WTC11 (cell line): ENCODE measurements at regions not wholly inside any gene's neighbourhood (a gene's known extent, or its start where the extent isn't known, plus 50 kb on each side); places are given as distances from the start of the nearest gene placed in this dataset.

ENCODE experiments used
- ATAC-seq: fragments of 200-7000 bp; cut with Tn5 transposase; 2 replicates; pipeline ENCODE4 v1.10.0; 2021; ENCODE audit warnings: mild to moderate bottlenecking, moderate library complexity
- CTCF ChIA-PET: fragments of 300-600 bp; sonication (Branson Sonifier 250); formaldehyde crosslinking; loops from one replicate; lab custom pipeline; 2021; ENCODE audit warnings: antibody characterized with exemption; lab: Charles Lee
- POLR2A ChIA-PET: fragments of 350-600 bp; sonication (Branson Sonifier 250); formaldehyde crosslinking; loops from one replicate; lab custom pipeline; 2021; ENCODE audit warnings: antibody characterized with exemption; lab: Charles Lee
- DNase-seq: peaks from one replicate; pipeline ENCODE4 v3.0.0; 2021; ENCODE audit warnings: low spot score
- H3K27ac Mint-ChIP-seq: 2 replicates; pipeline ENCODE4 v1.8.0; 2021; ENCODE audit warnings: mixed read lengths
- H3K27me3 Mint-ChIP-seq: 2 replicates; pipeline ENCODE4 v1.8.0; 2021; ENCODE audit warnings: low read depth, mild to moderate bottlenecking, moderate library complexity, mixed read lengths
- H3K36me3 Mint-ChIP-seq: 2 replicates; pipeline ENCODE4 v1.8.0; 2021; ENCODE audit warnings: mixed read lengths
- H3K4me1 Mint-ChIP-seq: 2 replicates; pipeline ENCODE4 v1.8.0; 2022; ENCODE audit warnings: mixed read lengths
- H3K4me3 Mint-ChIP-seq: 2 replicates; pipeline ENCODE4 v1.8.0; 2021; ENCODE audit warnings: mild to moderate bottlenecking, moderate library complexity, mixed read lengths
- H3K9me3 Mint-ChIP-seq: 2 replicates; pipeline ENCODE4 v1.8.0; 2021; ENCODE audit warnings: mixed read lengths
- CREM ChIP-seq: sonication (generic); formaldehyde crosslinking; IDR thresholded peaks from 2 replicates; pipeline ENCODE4 v1.8.1; 2022; ENCODE audit warnings: mild to moderate bottlenecking, missing genetic modification reagents, moderate library complexity
- EMX1 ChIP-seq: fragments of 250-450 bp; sonication (Bioruptor Pico); IDR thresholded peaks from 2 replicates; pipeline ENCODE4 v1.8.0; 2021; ENCODE audit warnings: mild to moderate bottlenecking
- ETV6 ChIP-seq: sonication (generic); formaldehyde crosslinking; IDR thresholded peaks from 2 replicates; pipeline ENCODE4 v1.8.1; 2022; ENCODE audit warnings: mild to moderate bottlenecking, missing genetic modification reagents
- FOXP1 ChIP-seq: sonication (generic); formaldehyde crosslinking; IDR thresholded peaks from 2 replicates; pipeline ENCODE4 v1.8.0; 2022; ENCODE audit warnings: missing genetic modification reagents, mild to moderate bottlenecking, moderate library complexity, borderline replicate concordance
- GABPB1 ChIP-seq: sonication (generic); formaldehyde crosslinking; IDR thresholded peaks from 2 replicates; pipeline ENCODE4 v1.8.1; 2023; ENCODE audit warnings: mild to moderate bottlenecking, missing genetic modification reagents
- GRHL2 ChIP-seq: fragments of 250-450 bp; sonication (Bioruptor Pico); IDR thresholded peaks from 2 replicates; pipeline ENCODE4 v1.8.0; 2022; ENCODE audit warnings: mild to moderate bottlenecking, moderate library complexity; ENCODE audit not compliant: insufficient replicate concordance, severe bottlenecking
- HMGA2 ChIP-seq: fragments of 250-450 bp; sonication (Bioruptor Pico); IDR thresholded peaks from 2 replicates; pipeline ENCODE4 v1.4.0; 2021; ENCODE audit warnings: mild to moderate bottlenecking, moderate library complexity
- JAZF1 ChIP-seq: fragments of 250-450 bp; sonication (Bioruptor Pico); IDR thresholded peaks from 2 replicates; pipeline ENCODE4 v1.9.0; 2021; ENCODE audit warnings: moderate library complexity, mild to moderate bottlenecking, inconsistent platforms
- MYBL2 ChIP-seq: sonication (generic); formaldehyde crosslinking; IDR thresholded peaks from 2 replicates; pipeline ENCODE4 v1.8.1; 2023; ENCODE audit warnings: mild to moderate bottlenecking, moderate library complexity, missing genetic modification reagents
- NFATC4 ChIP-seq: fragments of 250-450 bp; sonication (Bioruptor Pico); IDR thresholded peaks from 2 replicates; pipeline ENCODE4 v1.9.0; 2021; ENCODE audit warnings: mild to moderate bottlenecking
- NR3C1 ChIP-seq: sonication (generic); formaldehyde crosslinking; conservative IDR thresholded peaks from 2 replicates; pipeline ENCODE4 v1.8.1; 2023; ENCODE audit warnings: low read depth, mild to moderate bottlenecking, missing genetic modification reagents
- TEAD1 ChIP-seq: sonication (generic); formaldehyde crosslinking; IDR thresholded peaks from 2 replicates; pipeline ENCODE4 v1.8.0; 2022; ENCODE audit warnings: mild to moderate bottlenecking, missing genetic modification reagents
- TP53 ChIP-seq: sonication (generic); formaldehyde crosslinking; IDR thresholded peaks from 2 replicates; pipeline ENCODE4 v1.8.1; 2023; ENCODE audit warnings: mild to moderate bottlenecking, missing genetic modification reagents
- ZNF219 ChIP-seq: sonication (generic); formaldehyde crosslinking; IDR thresholded peaks from 2 replicates; pipeline ENCODE4 v1.8.0; 2023; ENCODE audit warnings: missing genetic modification reagents, mild to moderate bottlenecking, borderline replicate concordance
- ZNF416 ChIP-seq: fragments of 250-450 bp; sonication (Bioruptor Pico); IDR thresholded peaks from 2 replicates; pipeline ENCODE4 v1.9.0; 2021; ENCODE audit warnings: mild to moderate bottlenecking, inconsistent platforms
- ZNF671 ChIP-seq: fragments of 250-450 bp; sonication (Bioruptor Pico); IDR thresholded peaks from 2 replicates; pipeline ENCODE4 v1.8.0; 2021; ENCODE audit warnings: mild to moderate bottlenecking
- TF ChIP-seq, protein P1 (sequence below): sonication (generic); formaldehyde crosslinking; IDR thresholded peaks from 2 replicates; pipeline ENCODE4 v1.8.0; 2022; ENCODE audit warnings: mild to moderate bottlenecking, missing genetic modification reagents
- TF ChIP-seq, protein P2 (sequence below): sonication (generic); formaldehyde crosslinking; IDR thresholded peaks from 2 replicates; pipeline ENCODE4 v1.8.1; 2023; ENCODE audit warnings: mild to moderate bottlenecking, missing genetic modification reagents, borderline replicate concordance
- TF ChIP-seq, protein P3 (sequence below): fragments of 250-450 bp; sonication (Bioruptor Pico); IDR thresholded peaks from 2 replicates; pipeline ENCODE4 v1.8.0; 2021; ENCODE audit warnings: mild to moderate bottlenecking
- TF ChIP-seq, protein P4 (sequence below): sonication (generic); formaldehyde crosslinking; conservative IDR thresholded peaks from 2 replicates; pipeline ENCODE4 v1.8.1; 2022; ENCODE audit warnings: mild to moderate bottlenecking, missing genetic modification reagents
- TF ChIP-seq, protein P5 (sequence below): fragments of 250-450 bp; sonication (Bioruptor Pico); IDR thresholded peaks from 2 replicates; pipeline ENCODE4 v1.9.0; 2021; ENCODE audit warnings: mild to moderate bottlenecking
- TF ChIP-seq, protein P6 (sequence below): sonication (generic); formaldehyde crosslinking; IDR thresholded peaks from 2 replicates; pipeline ENCODE4 v1.8.1; 2023; ENCODE audit warnings: mild to moderate bottlenecking, missing genetic modification reagents
- TF ChIP-seq, protein P7 (sequence below): sonication (generic); formaldehyde crosslinking; IDR thresholded peaks from 2 replicates; pipeline ENCODE4 v1.8.0; 2022; ENCODE audit warnings: mild to moderate bottlenecking, missing genetic modification reagents
- TF ChIP-seq, protein P8 (sequence below): sonication (generic); formaldehyde crosslinking; IDR thresholded peaks from 2 replicates; pipeline ENCODE4 v1.8.1; 2022; ENCODE audit warnings: mild to moderate bottlenecking, moderate library complexity, missing genetic modification reagents

DNA sequence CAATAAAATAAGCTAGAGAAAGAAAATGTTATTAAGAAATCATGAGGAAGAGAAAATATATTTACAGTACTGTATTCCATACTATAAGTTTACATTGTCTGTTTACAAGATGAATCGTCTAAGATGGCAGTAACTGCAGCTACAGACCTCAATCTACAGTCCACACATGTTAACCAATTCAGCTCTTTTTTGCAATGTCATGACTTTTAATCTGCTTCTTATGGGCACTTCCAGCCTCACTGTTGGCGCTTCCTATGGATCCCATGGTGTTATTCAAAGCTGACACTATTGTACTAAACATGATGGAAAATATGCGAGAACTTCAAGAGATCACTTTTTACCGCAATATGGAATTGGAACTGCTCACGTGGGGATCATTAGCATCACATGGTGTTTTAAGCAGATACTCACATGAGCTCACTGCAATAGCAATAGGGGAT is 451.5 kb upstream of the CITED2 start (continued):
- TF ChIP-seq, protein P1, sequence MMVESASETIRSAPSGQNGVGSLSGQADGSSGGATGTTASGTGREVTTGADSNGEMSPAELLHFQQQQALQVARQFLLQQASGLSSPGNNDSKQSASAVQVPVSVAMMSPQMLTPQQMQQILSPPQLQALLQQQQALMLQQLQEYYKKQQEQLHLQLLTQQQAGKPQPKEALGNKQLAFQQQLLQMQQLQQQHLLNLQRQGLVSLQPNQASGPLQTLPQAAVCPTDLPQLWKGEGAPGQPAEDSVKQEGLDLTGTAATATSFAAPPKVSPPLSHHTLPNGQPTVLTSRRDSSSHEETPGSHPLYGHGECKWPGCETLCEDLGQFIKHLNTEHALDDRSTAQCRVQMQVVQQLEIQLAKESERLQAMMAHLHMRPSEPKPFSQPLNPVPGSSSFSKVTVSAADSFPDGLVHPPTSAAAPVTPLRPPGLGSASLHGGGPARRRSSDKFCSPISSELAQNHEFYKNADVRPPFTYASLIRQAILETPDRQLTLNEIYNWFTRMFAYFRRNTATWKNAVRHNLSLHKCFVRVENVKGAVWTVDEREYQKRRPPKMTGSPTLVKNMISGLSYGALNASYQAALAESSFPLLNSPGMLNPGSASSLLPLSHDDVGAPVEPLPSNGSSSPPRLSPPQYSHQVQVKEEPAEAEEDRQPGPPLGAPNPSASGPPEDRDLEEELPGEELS (CRISPR knock-in tag) = no peak
- TF ChIP-seq ZNF219 (CRISPR knock-in tag) = no peak
- no peak for TF ChIP-seq GABPB1 (CRISPR knock-in tag)
- TF ChIP-seq, protein P2, sequence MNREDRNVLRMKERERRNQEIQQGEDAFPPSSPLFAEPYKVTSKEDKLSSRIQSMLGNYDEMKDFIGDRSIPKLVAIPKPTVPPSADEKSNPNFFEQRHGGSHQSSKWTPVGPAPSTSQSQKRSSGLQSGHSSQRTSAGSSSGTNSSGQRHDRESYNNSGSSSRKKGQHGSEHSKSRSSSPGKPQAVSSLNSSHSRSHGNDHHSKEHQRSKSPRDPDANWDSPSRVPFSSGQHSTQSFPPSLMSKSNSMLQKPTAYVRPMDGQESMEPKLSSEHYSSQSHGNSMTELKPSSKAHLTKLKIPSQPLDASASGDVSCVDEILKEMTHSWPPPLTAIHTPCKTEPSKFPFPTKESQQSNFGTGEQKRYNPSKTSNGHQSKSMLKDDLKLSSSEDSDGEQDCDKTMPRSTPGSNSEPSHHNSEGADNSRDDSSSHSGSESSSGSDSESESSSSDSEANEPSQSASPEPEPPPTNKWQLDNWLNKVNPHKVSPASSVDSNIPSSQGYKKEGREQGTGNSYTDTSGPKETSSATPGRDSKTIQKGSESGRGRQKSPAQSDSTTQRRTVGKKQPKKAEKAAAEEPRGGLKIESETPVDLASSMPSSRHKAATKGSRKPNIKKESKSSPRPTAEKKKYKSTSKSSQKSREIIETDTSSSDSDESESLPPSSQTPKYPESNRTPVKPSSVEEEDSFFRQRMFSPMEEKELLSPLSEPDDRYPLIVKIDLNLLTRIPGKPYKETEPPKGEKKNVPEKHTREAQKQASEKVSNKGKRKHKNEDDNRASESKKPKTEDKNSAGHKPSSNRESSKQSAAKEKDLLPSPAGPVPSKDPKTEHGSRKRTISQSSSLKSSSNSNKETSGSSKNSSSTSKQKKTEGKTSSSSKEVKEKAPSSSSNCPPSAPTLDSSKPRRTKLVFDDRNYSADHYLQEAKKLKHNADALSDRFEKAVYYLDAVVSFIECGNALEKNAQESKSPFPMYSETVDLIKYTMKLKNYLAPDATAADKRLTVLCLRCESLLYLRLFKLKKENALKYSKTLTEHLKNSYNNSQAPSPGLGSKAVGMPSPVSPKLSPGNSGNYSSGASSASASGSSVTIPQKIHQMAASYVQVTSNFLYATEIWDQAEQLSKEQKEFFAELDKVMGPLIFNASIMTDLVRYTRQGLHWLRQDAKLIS (CRISPR knock-in tag) = no peak
- TF ChIP-seq NFATC4 = no peak
- TF ChIP-seq, protein P3, sequence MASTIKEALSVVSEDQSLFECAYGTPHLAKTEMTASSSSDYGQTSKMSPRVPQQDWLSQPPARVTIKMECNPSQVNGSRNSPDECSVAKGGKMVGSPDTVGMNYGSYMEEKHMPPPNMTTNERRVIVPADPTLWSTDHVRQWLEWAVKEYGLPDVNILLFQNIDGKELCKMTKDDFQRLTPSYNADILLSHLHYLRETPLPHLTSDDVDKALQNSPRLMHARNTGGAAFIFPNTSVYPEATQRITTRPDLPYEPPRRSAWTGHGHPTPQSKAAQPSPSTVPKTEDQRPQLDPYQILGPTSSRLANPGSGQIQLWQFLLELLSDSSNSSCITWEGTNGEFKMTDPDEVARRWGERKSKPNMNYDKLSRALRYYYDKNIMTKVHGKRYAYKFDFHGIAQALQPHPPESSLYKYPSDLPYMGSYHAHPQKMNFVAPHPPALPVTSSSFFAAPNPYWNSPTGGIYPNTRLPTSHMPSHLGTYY = no peak
- TF ChIP-seq, protein P4, sequence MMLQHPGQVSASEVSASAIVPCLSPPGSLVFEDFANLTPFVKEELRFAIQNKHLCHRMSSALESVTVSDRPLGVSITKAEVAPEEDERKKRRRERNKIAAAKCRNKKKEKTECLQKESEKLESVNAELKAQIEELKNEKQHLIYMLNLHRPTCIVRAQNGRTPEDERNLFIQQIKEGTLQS = no peak
- TF ChIP-seq JAZF1 (CRISPR knock-in tag) = no peak
- TF ChIP-seq GRHL2 (CRISPR knock-in tag) = no peak
- no peak for TF ChIP-seq MYBL2 (CRISPR knock-in tag)
- TF ChIP-seq, protein P5, sequence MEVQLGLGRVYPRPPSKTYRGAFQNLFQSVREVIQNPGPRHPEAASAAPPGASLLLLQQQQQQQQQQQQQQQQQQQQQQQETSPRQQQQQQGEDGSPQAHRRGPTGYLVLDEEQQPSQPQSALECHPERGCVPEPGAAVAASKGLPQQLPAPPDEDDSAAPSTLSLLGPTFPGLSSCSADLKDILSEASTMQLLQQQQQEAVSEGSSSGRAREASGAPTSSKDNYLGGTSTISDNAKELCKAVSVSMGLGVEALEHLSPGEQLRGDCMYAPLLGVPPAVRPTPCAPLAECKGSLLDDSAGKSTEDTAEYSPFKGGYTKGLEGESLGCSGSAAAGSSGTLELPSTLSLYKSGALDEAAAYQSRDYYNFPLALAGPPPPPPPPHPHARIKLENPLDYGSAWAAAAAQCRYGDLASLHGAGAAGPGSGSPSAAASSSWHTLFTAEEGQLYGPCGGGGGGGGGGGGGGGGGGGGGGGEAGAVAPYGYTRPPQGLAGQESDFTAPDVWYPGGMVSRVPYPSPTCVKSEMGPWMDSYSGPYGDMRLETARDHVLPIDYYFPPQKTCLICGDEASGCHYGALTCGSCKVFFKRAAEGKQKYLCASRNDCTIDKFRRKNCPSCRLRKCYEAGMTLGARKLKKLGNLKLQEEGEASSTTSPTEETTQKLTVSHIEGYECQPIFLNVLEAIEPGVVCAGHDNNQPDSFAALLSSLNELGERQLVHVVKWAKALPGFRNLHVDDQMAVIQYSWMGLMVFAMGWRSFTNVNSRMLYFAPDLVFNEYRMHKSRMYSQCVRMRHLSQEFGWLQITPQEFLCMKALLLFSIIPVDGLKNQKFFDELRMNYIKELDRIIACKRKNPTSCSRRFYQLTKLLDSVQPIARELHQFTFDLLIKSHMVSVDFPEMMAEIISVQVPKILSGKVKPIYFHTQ (CRISPR knock-in tag) = no peak
- TF ChIP-seq ZNF416 (CRISPR knock-in tag) = no peak
- TF ChIP-seq, all 79 proteins: peak for 0

DNA sequence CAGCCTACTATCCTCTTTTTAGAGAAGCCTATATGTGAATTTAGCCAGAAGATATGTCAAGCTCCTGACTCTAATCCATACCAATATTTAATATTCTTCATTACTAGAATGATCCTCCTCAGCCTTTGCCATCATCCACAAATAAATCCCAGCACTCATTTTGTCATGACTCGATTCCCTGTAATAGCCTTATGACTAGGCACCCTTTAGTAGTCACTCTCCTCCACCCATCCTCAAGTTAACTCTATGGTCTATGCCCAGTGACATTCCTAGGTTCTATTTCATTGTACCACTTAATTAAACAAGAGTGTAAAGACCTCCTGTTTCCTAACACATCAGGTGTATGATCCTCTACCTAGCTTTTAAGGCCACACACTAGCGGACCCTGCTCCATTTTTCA is 450.4 kb upstream of the CITED2 start:
- Mint-ChIP-seq H3K36me3 (no peaks in the 10 kb centered on the region), H3K4me3 (no peak overlapping the region), H3K27ac (no peak overlapping the region), H3K9me3 (no peaks in the 10 kb centered on the region), H3K27me3 (no peaks in the 10 kb centered on the region), H3K4me1 (no peaks in the 10 kb centered on the region)
- DNase-seq = no peak
- ChIA-PET POLR2A (no interaction called here), CTCF (no interaction called here)
- no peak for ATAC-seq
- TF ChIP-seq TP53 (CRISPR knock-in tag) (no peak), CREM (CRISPR knock-in tag) (no peak), NR3C1 (CRISPR knock-in tag) (no peak), TEAD1 (CRISPR knock-in tag) (no peak), ETV6 (no peak), EMX1 (CRISPR knock-in tag) (no peak), FOXP1 (no peak), ZNF671 (CRISPR knock-in tag) (no peak), HMGA2 (CRISPR knock-in tag) (no peak)
- TF ChIP-seq, protein P6, sequence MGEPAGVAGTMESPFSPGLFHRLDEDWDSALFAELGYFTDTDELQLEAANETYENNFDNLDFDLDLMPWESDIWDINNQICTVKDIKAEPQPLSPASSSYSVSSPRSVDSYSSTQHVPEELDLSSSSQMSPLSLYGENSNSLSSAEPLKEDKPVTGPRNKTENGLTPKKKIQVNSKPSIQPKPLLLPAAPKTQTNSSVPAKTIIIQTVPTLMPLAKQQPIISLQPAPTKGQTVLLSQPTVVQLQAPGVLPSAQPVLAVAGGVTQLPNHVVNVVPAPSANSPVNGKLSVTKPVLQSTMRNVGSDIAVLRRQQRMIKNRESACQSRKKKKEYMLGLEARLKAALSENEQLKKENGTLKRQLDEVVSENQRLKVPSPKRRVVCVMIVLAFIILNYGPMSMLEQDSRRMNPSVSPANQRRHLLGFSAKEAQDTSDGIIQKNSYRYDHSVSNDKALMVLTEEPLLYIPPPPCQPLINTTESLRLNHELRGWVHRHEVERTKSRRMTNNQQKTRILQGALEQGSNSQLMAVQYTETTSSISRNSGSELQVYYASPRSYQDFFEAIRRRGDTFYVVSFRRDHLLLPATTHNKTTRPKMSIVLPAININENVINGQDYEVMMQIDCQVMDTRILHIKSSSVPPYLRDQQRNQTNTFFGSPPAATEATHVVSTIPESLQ (CRISPR knock-in tag) = no peak
- TF ChIP-seq, protein P7, sequence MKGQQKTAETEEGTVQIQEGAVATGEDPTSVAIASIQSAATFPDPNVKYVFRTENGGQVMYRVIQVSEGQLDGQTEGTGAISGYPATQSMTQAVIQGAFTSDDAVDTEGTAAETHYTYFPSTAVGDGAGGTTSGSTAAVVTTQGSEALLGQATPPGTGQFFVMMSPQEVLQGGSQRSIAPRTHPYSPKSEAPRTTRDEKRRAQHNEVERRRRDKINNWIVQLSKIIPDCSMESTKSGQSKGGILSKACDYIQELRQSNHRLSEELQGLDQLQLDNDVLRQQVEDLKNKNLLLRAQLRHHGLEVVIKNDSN = no peak
- TF ChIP-seq, protein P8, sequence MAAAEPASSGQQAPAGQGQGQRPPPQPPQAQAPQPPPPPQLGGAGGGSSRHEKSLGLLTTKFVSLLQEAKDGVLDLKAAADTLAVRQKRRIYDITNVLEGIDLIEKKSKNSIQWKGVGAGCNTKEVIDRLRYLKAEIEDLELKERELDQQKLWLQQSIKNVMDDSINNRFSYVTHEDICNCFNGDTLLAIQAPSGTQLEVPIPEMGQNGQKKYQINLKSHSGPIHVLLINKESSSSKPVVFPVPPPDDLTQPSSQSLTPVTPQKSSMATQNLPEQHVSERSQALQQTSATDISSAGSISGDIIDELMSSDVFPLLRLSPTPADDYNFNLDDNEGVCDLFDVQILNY (CRISPR knock-in tag) = no peak
